ENCODE measurements at regions not wholly inside any gene's neighbourhood (a gene's known extent, or its start where the extent isn't known, plus 50 kb on each side); places are given as distances from the start of the nearest gene placed in this dataset.

GRCh38 chr18:78814766-78815165 lies 164.9 kb upstream of the SALL3 start:
- H3K36me3 ChIP-seq (ENCODE audit: insufficient read depth, low read length) = no peaks in the 10 kb centered on the region
- H4K20me1 ChIP-seq (ENCODE audit: insufficient read depth) = no peaks in the 10 kb centered on the region
- TF ChIP-seq EP300 (conservative IDR thresholded peaks at IDR 0.05; ENCODE audit: poor library complexity, severe bottlenecking) (no peak), RAD21 (conservative IDR thresholded peaks at IDR 0.05) (no peak), CTCF (IDR thresholded peaks at IDR 0.05; ENCODE audit: poor library complexity, severe bottlenecking) (no peak), EZH2 (IDR thresholded peaks at IDR 0.05; ENCODE audit: borderline replicate concordance, insufficient read depth, low read length, poor library complexity, severe bottlenecking) (no peak), POLR2AphosphoS5 (IDR thresholded peaks at IDR 0.05) (no peak), TAF1 (IDR thresholded peaks at IDR 0.05; ENCODE audit: low read depth) (no peak), MXI1 (conservative IDR thresholded peaks at IDR 0.05; ENCODE audit: poor library complexity, severe bottlenecking) (no peak), REST (IDR thresholded peaks at IDR 0.05; ENCODE audit: borderline replicate concordance) (no peak), SMC3 (conservative IDR thresholded peaks at IDR 0.05; ENCODE audit: poor library complexity) (no peak)
- H3F3A ChIP-seq (ENCODE audit: insufficient read depth, low read length, poor library complexity, severe bottlenecking) = no peaks in the 10 kb centered on the region
- no peaks in the 10 kb centered on the region for H3K9me3 ChIP-seq (ENCODE audit: low read length)
- H3K27me3 ChIP-seq (ENCODE audit: insufficient read depth, low read depth, low read length) = no peaks in the 10 kb centered on the region
- no peak overlapping the region for H3K9ac ChIP-seq (ENCODE audit: low read length)
- no peaks in the 10 kb centered on the region for H3K79me2 ChIP-seq (replicated peaks; ENCODE audit: insufficient read depth, low read length)
- no peak overlapping the region for H2AFZ ChIP-seq (ENCODE audit: low read depth, low read length)
- H3K4me3 ChIP-seq (ENCODE audit: low read length) = no peak overlapping the region
- H3K27ac ChIP-seq (ENCODE audit: low read length) = no peak overlapping the region
- no peak overlapping the region for H3K4me2 ChIP-seq (ENCODE audit: low read length)
- no peaks in the 10 kb centered on the region for H3K9me2 ChIP-seq (ENCODE audit: insufficient read depth, low read length)

- H3K9ac ChIP-seq (ENCODE audit: low read length) = no peak overlapping the region
- TF ChIP-seq MXI1 (conservative IDR thresholded peaks at IDR 0.05; ENCODE audit: poor library complexity, severe bottlenecking) = no peak
- no peak for TF ChIP-seq CTCF (IDR thresholded peaks at IDR 0.05; ENCODE audit: poor library complexity, severe bottlenecking)
- TF ChIP-seq EZH2 (IDR thresholded peaks at IDR 0.05; ENCODE audit: borderline replicate concordance, insufficient read depth, low read length, poor library complexity, severe bottlenecking) = no peak
- TF ChIP-seq RAD21 (conservative IDR thresholded peaks at IDR 0.05) = no peak
- no peak for TF ChIP-seq EP300 (conservative IDR thresholded peaks at IDR 0.05; ENCODE audit: poor library complexity, severe bottlenecking)
Measured at GRCh38 chr18:78816114-78816513, 163.5 kb upstream of the SALL3 start.

More at GRCh38 chr18:78816114-78816513, 163.5 kb upstream of the SALL3 start:
- Histone ChIP-seq H3K36me3 (ENCODE audit: insufficient read depth, low read length) (no peaks in the 10 kb centered on the region), H3F3A (ENCODE audit: insufficient read depth, low read length, poor library complexity, severe bottlenecking) (no peaks in the 10 kb centered on the region), H3K9me2 (ENCODE audit: insufficient read depth, low read length) (no peaks in the 10 kb centered on the region), H3K27me3 (ENCODE audit: insufficient read depth, low read depth, low read length) (no peaks in the 10 kb centered on the region), H3K4me3 (ENCODE audit: low read length) (no peak overlapping the region), H3K27ac (ENCODE audit: low read length) (no peak overlapping the region), H4K20me1 (ENCODE audit: insufficient read depth) (no peaks in the 10 kb centered on the region), H3K9me3 (ENCODE audit: low read length) (no peaks in the 10 kb centered on the region), H3K4me2 (ENCODE audit: low read length) (no peak overlapping the region), H3K79me2 (replicated peaks; ENCODE audit: insufficient read depth, low read length) (no peaks in the 10 kb centered on the region), H2AFZ (ENCODE audit: low read depth, low read length) (no peak overlapping the region)
